Adrenal gland (tissue), 9 donors: ENCODE measurements at regions not wholly inside any gene's neighbourhood (a gene's known extent, or its start where the extent isn't known, plus 50 kb on each side); places are given as distances from the start of the nearest gene placed in this dataset.
A peak's percentile ranks its signal among the peaks of the same experiment; 100 is the strongest.

Experiments
- DNase-seq, 7 donors: peaks; one replicate each; pipeline ENCODE4 v3.0.0-alpha.2; 2019 to 2020
- H3K27ac ChIP-seq, 5 donors: fragments of 200-600 bp; sonication (generic) in 4 of 5; 1 replicate in 3 of 5; 2 replicates in 2 of 5; pipeline versions ENCODE4 v1.5.1 to v1.8.0; 2016 to 2020; ENCODE audit warnings: mild to moderate bottlenecking in 1 of 5
- H3K27me3 ChIP-seq: fragments of 200-600 bp; 2 replicates; pipeline ENCODE4 v1.8.0; 2021
- H3K36me3 ChIP-seq, 2 donors: fragments of 200-600 bp; replicated peaks in 1 of 2; 1 replicate in 1 of 2; 2 replicates in 1 of 2; pipeline versions ENCODE4 v1.5.1 to v1.8.0; 2018 to 2022
- H3K4me1 ChIP-seq, 2 donors: fragments of 200-600 bp; replicated peaks in 1 of 2; 1 replicate in 1 of 2; 2 replicates in 1 of 2; pipeline versions ENCODE4 v1.5.1 to v1.8.0; 2018 to 2021
- H3K4me3 ChIP-seq, 4 donors: fragments of 200-600 bp; sonication (generic) in 3 of 4; one replicate each; pipeline ENCODE4 v1.5.1; 2016 to 2018
- H3K9me3 ChIP-seq, 3 donors: fragments of 200-600 bp; sonication (generic) in 1 of 3; replicated peaks in 1 of 3; 1 replicate in 2 of 3; 2 replicates in 1 of 3; pipeline versions ENCODE4 v1.5.1 to v1.8.0; 2016 to 2021
- POLR2A ChIP-seq, 2 donors: fragments of 450-650 bp; IDR thresholded peaks; one replicate each; pipeline ENCODE4 v1.6.1; 2017; ENCODE audit warnings: antibody characterized with exemption in 2 of 2, mild to moderate bottlenecking in 2 of 2, moderate library complexity in 1 of 2
- WGBS, 4 donors: extraction: QIAGEN DNeasy Blood & Tissue Kit in 2 of 4; methylation state at CpG; one replicate each; pipeline versions ENCODE4 v1.1.5 to v1.1.7; 2013 to 2017; 5-methylcytosine and 5-hydroxymethylcytosine counted together
- intact Hi-C, 2 donors: fragments of 100-400 bp; cut with DNase I; formaldehyde crosslinking; loops; one replicate each; pipeline versions ENCODE4 v1.14.1 to v1.15.0; 2022 to 2023
- TF ChIP-seq, protein P1 (sequence below), 6 experiments: fragments of 450-650 bp in 4 of 6; fragments of 200-600 bp in 2 of 6; sonication (generic) in 1 of 6; IDR thresholded peaks; 1 replicate in 5 of 6; 2 replicates in 1 of 6; pipeline versions ENCODE4 v1.5.1 to v1.8.0; 2016 to 2021; ENCODE audit warnings: antibody characterized with exemption in 6 of 6, mild to moderate bottlenecking in 2 of 6, moderate library complexity in 1 of 6
- donor health status: healthy with polysubstance abuse.
- donor health status: Bipolar disorder and iron deficiency.
- donor health status: DM: yes; HTN: yes; CAD: no.
- donor health status: DM: no; HTN: no; CAD: no.
- donor health status: DM: no; HTN: no; CAD: no.

DNA sequence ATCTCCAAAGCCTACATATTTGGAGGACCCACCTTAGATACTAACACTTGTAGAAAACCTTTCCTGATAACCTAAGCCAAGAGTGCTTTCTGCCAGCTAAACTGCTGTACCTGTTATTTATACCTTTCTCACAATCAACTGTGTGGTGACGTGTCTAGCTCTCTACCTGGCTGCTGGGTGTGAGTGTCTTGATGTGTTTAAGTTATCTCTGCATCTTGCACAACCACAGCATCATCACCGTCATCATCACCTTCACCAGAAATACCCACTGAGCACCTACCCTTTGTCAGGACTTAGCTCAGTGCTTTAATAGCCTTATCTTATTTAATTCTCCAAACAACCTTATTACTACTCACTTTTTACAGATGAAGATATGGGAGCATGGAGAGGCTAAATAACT, 431.3 kb downstream of the MAFB start:
- no peak overlapping the region for H3K4me3 ChIP-seq
- intact Hi-C loops: no loop called here
- no peaks in the 10 kb centered on the region for H3K9me3 ChIP-seq
- no peaks in the 10 kb centered on the region for H3K36me3 ChIP-seq
- no peaks in the 10 kb centered on the region for H3K4me1 ChIP-seq
- H3K27me3 ChIP-seq: no peaks in the 10 kb centered on the region
- 87 to 95% (median 90%) methylated on average over 2 of the region's 2 CpGs for WGBS, 4 donors
- no peak for DNase-seq
- TF ChIP-seq, protein P1, sequence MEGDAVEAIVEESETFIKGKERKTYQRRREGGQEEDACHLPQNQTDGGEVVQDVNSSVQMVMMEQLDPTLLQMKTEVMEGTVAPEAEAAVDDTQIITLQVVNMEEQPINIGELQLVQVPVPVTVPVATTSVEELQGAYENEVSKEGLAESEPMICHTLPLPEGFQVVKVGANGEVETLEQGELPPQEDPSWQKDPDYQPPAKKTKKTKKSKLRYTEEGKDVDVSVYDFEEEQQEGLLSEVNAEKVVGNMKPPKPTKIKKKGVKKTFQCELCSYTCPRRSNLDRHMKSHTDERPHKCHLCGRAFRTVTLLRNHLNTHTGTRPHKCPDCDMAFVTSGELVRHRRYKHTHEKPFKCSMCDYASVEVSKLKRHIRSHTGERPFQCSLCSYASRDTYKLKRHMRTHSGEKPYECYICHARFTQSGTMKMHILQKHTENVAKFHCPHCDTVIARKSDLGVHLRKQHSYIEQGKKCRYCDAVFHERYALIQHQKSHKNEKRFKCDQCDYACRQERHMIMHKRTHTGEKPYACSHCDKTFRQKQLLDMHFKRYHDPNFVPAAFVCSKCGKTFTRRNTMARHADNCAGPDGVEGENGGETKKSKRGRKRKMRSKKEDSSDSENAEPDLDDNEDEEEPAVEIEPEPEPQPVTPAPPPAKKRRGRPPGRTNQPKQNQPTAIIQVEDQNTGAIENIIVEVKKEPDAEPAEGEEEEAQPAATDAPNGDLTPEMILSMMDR (IDR thresholded peaks at IDR 0.05): no peak
- TF ChIP-seq POLR2A (IDR thresholded peaks at IDR 0.05): no peak
- H3K27ac ChIP-seq: no peak overlapping the region

DNA sequence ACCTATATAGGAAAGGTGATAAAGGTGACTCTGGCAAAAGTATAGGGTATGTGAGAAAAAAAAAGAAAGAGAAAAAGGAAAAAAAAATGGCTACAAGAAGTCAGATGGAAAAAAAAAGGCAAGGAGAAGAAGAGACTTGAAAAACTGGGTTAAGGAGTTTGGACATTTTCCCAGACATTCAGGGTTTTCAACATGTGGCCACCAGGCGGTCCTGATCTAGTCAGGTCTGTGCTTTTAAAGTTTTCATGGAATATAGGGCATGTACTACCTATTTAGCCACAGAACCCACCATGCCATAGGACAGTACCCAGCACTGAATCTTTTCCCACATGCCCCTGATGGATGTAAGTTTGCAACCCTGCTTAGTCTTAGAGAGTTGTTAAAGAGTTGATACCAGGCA, 433.7 kb downstream of the MAFB start:
- 19 to 40% (median 27%) methylated on average over 1 of the region's 1 CpG for WGBS, 4 donors
- Histone ChIP-seq H3K27me3 (no peaks in the 10 kb centered on the region), H3K4me1 (no peaks in the 10 kb centered on the region), H3K9me3 (no peaks in the 10 kb centered on the region), H3K36me3 (no peaks in the 10 kb centered on the region), H3K27ac (no peak overlapping the region), H3K4me3 (no peak overlapping the region)
- intact Hi-C loops: no loop called here
- TF ChIP-seq, protein P1 (IDR thresholded peaks at IDR 0.05): peak in 3 of 6 experiments; percentile 21 to 28 (median 26)
- TF ChIP-seq POLR2A (IDR thresholded peaks at IDR 0.05): no peak
- DNase-seq: no peak

DNA sequence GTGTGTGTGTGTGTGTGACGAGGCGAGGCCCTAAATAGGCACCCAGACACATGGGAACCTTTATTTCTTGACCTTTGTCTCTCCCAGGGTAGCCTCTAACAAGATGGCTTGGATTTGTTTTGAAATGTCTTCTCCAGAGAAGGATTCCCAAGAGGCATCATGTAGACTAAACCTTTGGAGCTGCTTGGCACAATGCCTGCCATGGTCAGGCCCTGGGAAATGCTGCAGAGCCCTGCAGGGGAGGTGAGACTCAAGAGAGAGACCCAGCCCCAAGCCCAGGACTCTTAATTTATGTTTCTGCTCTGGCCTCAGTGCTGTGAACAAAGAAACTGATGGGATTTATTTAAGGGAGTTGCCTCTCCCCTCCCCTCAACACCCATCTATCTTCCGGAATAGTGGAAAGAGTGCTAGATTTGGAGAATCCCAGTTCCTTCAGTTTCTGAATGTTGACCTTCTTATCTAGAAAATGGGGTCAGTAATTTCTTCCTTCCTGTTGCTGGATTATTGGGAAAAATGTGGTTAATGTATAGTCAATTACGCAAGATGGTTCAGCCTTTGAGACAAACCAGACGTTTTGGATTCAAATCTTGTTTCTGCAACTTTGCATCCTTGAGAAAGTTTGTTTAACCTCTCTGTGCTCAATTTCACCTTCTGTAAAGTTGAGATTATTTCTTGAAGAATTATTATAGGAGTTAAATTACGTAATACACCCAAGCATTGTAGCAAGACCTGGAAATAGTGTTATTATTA, 434.8 kb downstream of the MAFB start:
- intact Hi-C loops: loop anchor here in 1 of 2 donors (5.0 kb wide), 1 partner anchor 367 kb away; no protein-coding TSS in a partner anchor

DNA sequence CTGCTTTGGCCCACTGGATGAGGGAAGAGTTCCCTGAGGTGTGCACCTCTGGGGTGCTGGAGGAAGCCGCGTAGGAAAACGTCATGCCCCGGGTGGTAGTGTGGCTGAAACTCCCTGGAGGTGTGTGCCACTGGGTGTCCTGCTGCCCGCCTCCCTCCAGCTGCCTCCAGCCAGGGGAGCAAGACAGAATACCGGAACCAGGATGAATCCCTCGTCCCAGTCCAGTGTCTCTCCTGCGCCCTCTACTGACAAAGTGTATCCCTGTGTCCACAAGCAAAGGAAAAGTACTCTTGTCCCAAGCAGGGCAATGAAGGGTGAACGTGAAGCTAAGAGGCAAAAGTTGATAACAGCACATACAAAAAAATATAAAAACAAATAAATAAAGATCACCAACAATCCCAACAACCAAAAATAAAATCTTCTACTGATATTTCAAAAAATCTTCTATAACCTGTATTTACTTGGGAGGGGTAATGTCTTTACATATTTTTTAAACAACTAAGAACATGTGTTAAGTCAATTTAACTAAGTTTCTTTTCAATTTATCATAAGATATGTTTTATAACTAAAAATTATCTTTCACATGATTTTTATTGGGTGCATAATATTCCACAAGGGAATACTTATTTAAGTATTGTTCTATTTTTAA, 437.6 kb downstream of the MAFB start:
- Histone ChIP-seq H3K4me1 (no peaks in the 10 kb centered on the region), H3K36me3 (no peaks in the 10 kb centered on the region), H3K27ac (no peak overlapping the region), H3K27me3 (no peaks in the 10 kb centered on the region), H3K4me3 (no peak overlapping the region), H3K9me3 (no peaks in the 10 kb centered on the region)
- peak; percentile 26 to 71 (median 62) for DNase-seq
- no peak for TF ChIP-seq POLR2A (IDR thresholded peaks at IDR 0.05)
- TF ChIP-seq, protein P1 (IDR thresholded peaks at IDR 0.05): peak; percentile 35 to 64 (median 50)
- intact Hi-C loops: loop anchor here in 1 of 2 donors (5.0 kb wide), 1 partner anchor 364 kb away; no protein-coding TSS in a partner anchor
- 71 to 76% (median 74%) methylated on average over 8 to 9 of the region's 9 CpGs for WGBS, 4 donors

More for the DNA sequence above, 434.8 kb downstream of the MAFB start:
- WGBS, 4 donors: 61 to 82% (median 72%) methylated on average over 6 of the region's 6 CpGs
- no peak for TF ChIP-seq POLR2A (IDR thresholded peaks at IDR 0.05)
- TF ChIP-seq, protein P1 (IDR thresholded peaks at IDR 0.05): no peak
- Histone ChIP-seq H3K9me3 (no peaks in the 10 kb centered on the region), H3K27ac (no peak overlapping the region), H3K36me3 (no peaks in the 10 kb centered on the region), H3K27me3 (no peaks in the 10 kb centered on the region), H3K4me1 (no peaks in the 10 kb centered on the region), H3K4me3 (no peak overlapping the region)
- peak in 4 of 7 donors; percentile 16 to 40 (median 24) for DNase-seq
